Immature natural killer cell (primary cell): ENCODE measurements at regions not wholly inside any gene's neighbourhood (a gene's known extent, or its start where the extent isn't known, plus 50 kb on each side); places are given as distances from the start of the nearest gene placed in this dataset.
"Not testable (repeated sequence)": the region's sequence is repeated elsewhere in the genome, so short reads cannot be mapped to it uniquely, and the experiment has no call there.

Experiments used
- DNase-seq, 3 donors: peaks; one replicate each; pipeline ENCODE4 v3.0.0; 2022; ENCODE audit warnings: mixed read lengths in 1 of 3
- H3K27ac Mint-ChIP-seq, 6 donors: one replicate each; pipeline ENCODE4 v1.8.0; 2020; ENCODE audit warnings: mixed read lengths in 6 of 6, mild to moderate bottlenecking in 5 of 6, inconsistent platforms in 4 of 6, moderate library complexity in 3 of 6
- H3K27me3 Mint-ChIP-seq, 3 donors: one replicate each; pipeline ENCODE4 v1.8.0; 2020 to 2021; ENCODE audit warnings: low read depth in 3 of 3, mild to moderate bottlenecking in 3 of 3, mixed read lengths in 3 of 3, moderate library complexity in 3 of 3, inconsistent platforms in 1 of 3
- H3K36me3 Mint-ChIP-seq, 3 donors: one replicate each; pipeline ENCODE4 v1.8.0; 2020; ENCODE audit warnings: mixed read lengths in 3 of 3, inconsistent platforms in 2 of 3, mild to moderate bottlenecking in 2 of 3
- H3K4me1 Mint-ChIP-seq, 2 donors: one replicate each; pipeline ENCODE4 v1.8.0; 2020; ENCODE audit warnings: inconsistent platforms in 2 of 2, mild to moderate bottlenecking in 2 of 2, mixed read lengths in 2 of 2, moderate library complexity in 1 of 2
- H3K4me3 Mint-ChIP-seq, 5 donors: one replicate each; pipeline ENCODE4 v1.8.0; 2020; ENCODE audit warnings: mild to moderate bottlenecking in 5 of 5, mixed read lengths in 5 of 5, inconsistent platforms in 3 of 5, moderate library complexity in 3 of 5
- H3K9me3 Mint-ChIP-seq, 6 donors: one replicate each; pipeline ENCODE4 v1.8.0; 2020; ENCODE audit warnings: mild to moderate bottlenecking in 6 of 6, mixed read lengths in 6 of 6, inconsistent platforms in 4 of 6, moderate library complexity in 3 of 6

DNA sequence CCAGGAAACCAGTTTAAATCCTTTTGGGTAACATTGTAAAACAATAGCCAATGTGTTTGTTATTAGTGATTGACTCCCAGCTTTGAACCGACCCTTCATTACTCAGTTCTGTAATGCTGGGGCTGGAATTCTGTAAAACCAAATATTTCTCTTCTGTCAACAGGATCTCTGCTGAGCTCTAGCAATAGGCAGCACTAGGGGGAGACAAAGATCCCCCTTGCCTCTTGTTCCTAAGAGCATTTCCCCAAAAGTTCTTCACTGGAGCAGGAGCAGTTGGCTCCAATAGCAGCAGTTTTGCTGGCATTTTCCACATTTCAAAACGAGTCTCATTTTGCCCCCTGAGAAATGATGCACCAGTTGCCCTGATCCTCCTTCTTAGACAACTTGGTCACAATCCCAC is 1671.1 kb downstream of the MRPL39 start:
- H3K27ac Mint-ChIP-seq, result no peak overlapping the region

DNA sequence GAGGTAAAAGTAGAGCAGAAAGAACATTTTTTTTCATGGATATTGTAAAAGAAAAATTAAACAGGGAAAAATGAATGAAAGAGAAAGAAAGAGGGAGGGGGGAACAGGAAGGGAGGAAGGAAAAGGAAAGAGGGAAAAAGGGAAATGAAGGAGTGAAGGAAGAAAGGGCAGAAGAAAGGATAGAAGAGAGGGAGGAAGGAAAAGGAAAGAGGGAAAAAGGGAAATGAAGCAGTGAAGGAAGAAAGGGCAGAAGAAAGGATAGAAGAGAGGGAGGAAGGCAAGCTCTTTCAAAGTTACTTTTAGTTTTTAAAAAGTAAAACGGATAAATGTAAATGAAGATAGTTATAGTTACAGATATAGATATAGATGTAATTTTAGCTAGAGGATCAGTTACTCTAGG is 1676.7 kb downstream of the MRPL39 start:
- Mint-ChIP-seq H3K9me3 (peaks cover 0 to 8% (median 0%) of the 10 kb centered on the region in 6 donors), H3K36me3 (no peaks in the 10 kb centered on the region), H3K27me3 (no peaks in the 10 kb centered on the region), H3K4me3 (no peak overlapping the region), H3K27ac (no peak overlapping the region), H3K4me1 (no peaks in the 10 kb centered on the region)
- DNase-seq, result no peak

More for the DNA sequence above, 1671.1 kb downstream of the MRPL39 start:
- peaks cover 0 to 14% (median 0%) of the 10 kb centered on the region in 6 donors for H3K9me3 Mint-ChIP-seq
- peaks cover 0 to 4% of the 10 kb centered on the region in 2 donors for H3K4me1 Mint-ChIP-seq
- no peaks in the 10 kb centered on the region for H3K36me3 Mint-ChIP-seq
- no peak for DNase-seq
- H3K4me3 Mint-ChIP-seq, result no peak overlapping the region
- H3K27me3 Mint-ChIP-seq, result no peaks in the 10 kb centered on the region

DNA sequence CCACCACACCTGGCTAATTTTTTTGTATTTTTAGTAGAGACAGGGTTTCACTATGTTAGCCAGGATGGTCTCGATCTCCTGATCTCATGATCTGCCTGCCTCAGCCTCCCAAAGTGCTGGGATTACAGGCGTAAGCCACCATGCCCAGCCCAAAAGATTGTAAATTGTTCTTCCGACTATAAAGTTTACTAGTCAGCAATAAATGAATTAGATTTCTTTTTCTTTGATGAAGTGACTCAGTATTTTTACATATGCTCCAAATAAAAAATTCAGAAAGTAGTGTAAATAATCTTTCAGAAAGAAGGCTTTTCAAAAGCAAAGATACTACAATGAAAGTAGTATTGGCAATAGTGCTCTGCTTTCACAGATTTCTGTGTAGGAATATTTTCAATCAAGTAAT is 1680.9 kb downstream of the MRPL39 start:
- not testable (repeated sequence) for H3K4me3 Mint-ChIP-seq, H3K27ac Mint-ChIP-seq, H3K9me3 Mint-ChIP-seq, H3K36me3 Mint-ChIP-seq, H3K27me3 Mint-ChIP-seq, DNase-seq
- peaks cover 10 to 11% of the 10 kb centered on the region in 2 donors for H3K4me1 Mint-ChIP-seq

DNA sequence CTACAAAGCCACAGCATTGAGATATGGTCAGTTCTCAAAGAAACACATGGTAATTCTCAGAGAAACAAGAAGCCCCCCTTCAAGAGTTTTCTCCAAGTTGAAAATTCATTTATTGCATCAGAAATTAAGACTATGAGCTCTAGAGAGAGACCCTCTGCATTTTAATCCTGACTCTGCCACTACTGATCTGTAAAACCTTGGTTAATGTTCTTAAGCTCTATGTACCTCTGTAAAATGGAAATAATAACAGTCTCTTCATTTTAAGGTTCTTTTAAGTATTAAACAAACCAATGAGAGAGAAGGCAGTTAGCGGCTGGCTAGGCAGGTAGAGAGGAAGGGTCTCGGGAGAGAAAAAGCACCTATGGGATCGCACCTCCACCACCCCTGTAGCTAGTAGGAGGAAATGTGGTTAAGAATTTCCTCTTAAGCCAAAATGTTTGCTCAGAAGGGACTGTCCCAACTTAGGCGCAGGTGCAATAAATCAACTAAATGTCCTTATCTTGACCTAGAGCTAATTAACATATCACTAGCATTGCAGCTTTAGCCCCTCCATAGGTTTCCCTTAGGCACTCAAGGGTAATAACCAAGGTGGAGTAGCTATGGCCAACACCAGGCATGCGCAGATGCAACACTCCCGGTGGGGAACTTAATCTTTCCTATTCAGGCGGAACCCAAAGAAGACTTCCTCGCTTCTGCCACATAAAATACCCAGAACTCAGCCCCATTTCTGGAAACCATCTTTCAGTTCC is 1685.4 kb downstream of the MRPL39 start:
- DNase-seq, result peak in 2 of 3 donors; percentile 3 to 15
- H3K4me3 Mint-ChIP-seq, result peak overlapping the region; percentile 9 to 58 (median 33)
- H3K4me1 Mint-ChIP-seq, result peaks cover 11 to 15% of the 10 kb centered on the region in 2 donors
- H3K27me3 Mint-ChIP-seq, result peaks cover 0 to 13% (median 2%) of the 10 kb centered on the region in 3 donors
- no peak overlapping the region for H3K27ac Mint-ChIP-seq
- peaks cover 0 to 9% (median 0%) of the 10 kb centered on the region in 6 donors for H3K9me3 Mint-ChIP-seq
- H3K36me3 Mint-ChIP-seq, result no peaks in the 10 kb centered on the region

DNA sequence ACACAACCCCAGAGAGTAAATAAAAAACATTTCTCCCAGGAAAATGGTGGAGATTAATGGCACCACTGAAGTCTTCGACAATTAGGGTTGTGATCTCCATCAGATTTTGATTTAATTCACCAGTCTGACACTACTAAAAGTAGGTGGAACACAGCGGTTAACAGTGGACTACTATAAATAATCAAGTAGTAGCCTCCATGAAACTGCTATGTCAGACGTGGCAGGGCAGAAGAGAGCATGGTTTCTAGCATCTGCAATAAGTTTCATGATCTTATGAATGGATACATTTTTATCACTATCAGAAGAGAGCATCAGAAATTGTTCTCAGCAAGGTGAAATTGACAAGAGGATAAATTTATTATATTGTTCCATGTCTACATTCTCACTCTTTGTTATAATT is 1706.6 kb downstream of the MRPL39 start:
- H3K27ac Mint-ChIP-seq, result no peak overlapping the region
- peaks cover 0 to 6% (median 0%) of the 10 kb centered on the region in 3 donors for H3K36me3 Mint-ChIP-seq
- no peaks in the 10 kb centered on the region for H3K4me1 Mint-ChIP-seq
- no peak overlapping the region for H3K4me3 Mint-ChIP-seq
- H3K27me3 Mint-ChIP-seq, result peaks cover 0 to 1% (median 0%) of the 10 kb centered on the region in 3 donors
- DNase-seq, result no peak
- peaks cover 0 to 7% (median 5%) of the 10 kb centered on the region in 6 donors for H3K9me3 Mint-ChIP-seq

DNA sequence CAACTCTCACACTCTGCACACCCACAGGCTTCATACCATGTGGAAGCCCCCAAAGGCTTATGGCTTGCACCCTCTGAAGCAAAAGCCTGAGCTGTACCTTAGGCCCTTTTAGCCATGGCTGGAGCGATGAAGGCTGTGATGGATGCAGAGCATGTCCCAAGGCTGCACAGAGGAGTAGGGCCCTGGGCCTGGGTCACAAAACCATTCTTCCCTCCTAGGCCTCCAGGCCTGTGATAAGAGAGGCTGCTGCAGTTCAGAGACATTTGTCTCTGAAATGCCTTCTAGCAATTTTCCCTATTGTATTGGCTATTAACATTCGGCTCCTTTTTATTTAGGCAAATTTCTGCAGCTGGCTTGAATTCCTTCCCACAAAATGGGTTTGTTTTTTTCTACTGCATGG is 1707.7 kb downstream of the MRPL39 start:
- Mint-ChIP-seq H3K27me3 (peaks cover 0 to 1% (median 0%) of the 10 kb centered on the region in 3 donors), H3K4me1 (no peaks in the 10 kb centered on the region), H3K27ac (no peak overlapping the region), H3K9me3 (peaks cover 0 to 10% (median 4%) of the 10 kb centered on the region in 6 donors), H3K4me3 (no peak overlapping the region), H3K36me3 (peaks cover 0 to 6% (median 0%) of the 10 kb centered on the region in 3 donors)
- no peak for DNase-seq

DNA sequence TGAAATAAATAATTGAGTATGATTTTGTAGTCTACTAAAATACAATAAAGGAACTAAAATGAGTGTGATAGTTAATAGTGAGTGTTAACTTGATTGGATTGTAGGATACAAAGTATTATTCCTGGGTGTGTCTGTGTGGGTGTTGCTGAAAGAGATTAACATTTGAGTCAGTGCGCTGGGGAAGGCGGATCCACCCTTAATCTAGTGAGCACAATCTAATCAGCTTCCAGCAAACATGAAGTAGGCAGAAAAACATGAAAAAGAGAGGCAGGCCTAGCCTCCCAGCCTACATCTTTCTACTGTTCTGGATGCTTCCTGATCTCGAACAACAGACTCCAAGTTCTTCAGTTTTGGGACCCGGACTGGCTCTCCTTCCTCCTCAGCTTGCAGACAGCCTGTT is 1716.6 kb downstream of the MRPL39 start:
- Mint-ChIP-seq H3K27me3 (peaks cover 0 to 3% (median 0%) of the 10 kb centered on the region in 3 donors), H3K4me1 (peaks cover 14 to 25% of the 10 kb centered on the region in 2 donors), H3K36me3 (peaks cover 0 to 4% (median 0%) of the 10 kb centered on the region in 3 donors), H3K4me3 (no peak overlapping the region), H3K9me3 (peaks cover 0 to 11% (median 0%) of the 10 kb centered on the region in 6 donors), H3K27ac (no peak overlapping the region)
- no peak for DNase-seq

DNA sequence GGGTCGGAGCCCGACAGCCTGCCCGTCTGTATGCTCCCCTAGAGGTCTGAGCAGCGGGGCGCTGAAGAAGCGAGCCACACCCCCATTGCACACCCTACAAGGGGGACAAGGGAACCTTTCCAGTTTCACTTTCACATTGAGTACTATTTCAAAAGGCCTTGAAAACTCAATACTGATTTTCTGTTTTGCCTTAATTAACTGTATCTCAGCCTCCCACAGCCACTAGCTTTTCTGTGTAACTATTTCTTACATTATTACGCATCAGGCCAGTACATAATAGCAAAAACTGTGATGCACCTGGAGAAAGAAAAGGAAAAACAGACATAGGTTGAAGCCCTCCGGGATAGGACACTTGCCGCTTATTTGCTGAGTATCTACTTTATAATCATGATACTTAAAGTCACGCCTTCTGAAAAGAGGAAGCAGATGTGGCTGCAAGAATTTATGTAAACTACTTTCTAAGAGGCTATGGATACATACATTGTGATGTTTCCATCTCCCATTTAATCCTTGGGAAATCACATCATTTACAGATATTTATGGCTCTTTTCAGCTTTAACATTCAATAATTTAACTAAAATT is 1719.5 kb downstream of the MRPL39 start:
- Mint-ChIP-seq H3K9me3 (peaks cover 0 to 6% (median under 1%) of the 10 kb centered on the region in 6 donors), H3K27ac (peak overlapping the region; percentile 65 to 94 (median 88)), H3K36me3 (peaks cover 0 to 4% (median 0%) of the 10 kb centered on the region in 3 donors), H3K4me1 (peaks cover 14 to 25% of the 10 kb centered on the region in 2 donors), H3K4me3 (peak overlapping the region; percentile 80 to 91 (median 85)), H3K27me3 (peaks cover 0 to 2% (median 0%) of the 10 kb centered on the region in 3 donors)
- peak; percentile 35 to 50 (median 50) for DNase-seq

DNA sequence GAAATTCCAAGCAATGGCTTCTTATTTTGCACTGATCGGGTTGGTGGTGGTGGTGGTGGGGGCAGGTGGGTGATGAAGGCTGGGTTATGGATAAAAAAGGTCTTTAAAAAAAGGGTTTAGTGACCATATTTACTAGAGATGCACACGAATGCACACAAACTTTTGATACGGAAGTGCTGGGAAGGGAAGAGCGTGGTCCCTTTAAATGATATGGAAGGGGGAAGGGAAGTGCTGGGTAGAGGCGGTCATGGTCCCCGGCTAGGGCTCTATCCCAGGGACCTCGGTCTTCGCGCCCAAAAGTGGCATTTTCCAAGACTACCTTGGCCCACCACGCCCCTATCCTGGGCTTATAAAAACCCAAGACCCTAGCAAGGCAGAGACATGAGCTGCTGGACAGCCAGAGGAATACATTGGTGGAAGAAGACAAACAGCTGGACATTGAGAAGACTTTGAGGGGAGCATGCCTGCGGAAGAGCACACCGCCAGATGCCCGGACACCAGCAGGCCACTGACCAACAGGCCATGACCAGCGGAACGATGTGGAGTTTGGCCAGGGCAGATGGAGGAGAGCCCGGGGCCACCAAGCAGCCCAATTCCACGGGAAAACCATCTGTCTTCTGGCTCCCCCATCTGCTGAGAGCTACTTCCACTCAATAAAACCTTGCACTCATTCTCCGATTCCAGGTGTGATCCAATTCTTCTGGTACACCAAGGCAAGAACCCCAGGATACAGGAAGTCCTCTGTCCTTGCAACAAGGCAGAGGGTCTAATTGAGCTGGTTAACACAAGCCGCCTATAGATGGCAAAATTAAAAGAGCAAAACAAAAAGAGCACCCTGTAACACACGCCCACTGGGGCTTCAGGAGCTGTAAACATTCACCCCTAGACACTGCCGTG is 1720.2 kb downstream of the MRPL39 start:
- Mint-ChIP-seq H3K27me3 (peaks cover 0 to 2% (median 0%) of the 10 kb centered on the region in 3 donors), H3K36me3 (peaks cover 0 to 4% (median 0%) of the 10 kb centered on the region in 3 donors), H3K9me3 (peaks cover 0 to 6% (median under 1%) of the 10 kb centered on the region in 6 donors), H3K4me3 (peak overlapping the region; percentile 80 to 91 (median 85)), H3K4me1 (peaks cover 14 to 25% of the 10 kb centered on the region in 2 donors), H3K27ac (peak overlapping the region; percentile 28 to 94 (median 88))
- no peak for DNase-seq

DNA sequence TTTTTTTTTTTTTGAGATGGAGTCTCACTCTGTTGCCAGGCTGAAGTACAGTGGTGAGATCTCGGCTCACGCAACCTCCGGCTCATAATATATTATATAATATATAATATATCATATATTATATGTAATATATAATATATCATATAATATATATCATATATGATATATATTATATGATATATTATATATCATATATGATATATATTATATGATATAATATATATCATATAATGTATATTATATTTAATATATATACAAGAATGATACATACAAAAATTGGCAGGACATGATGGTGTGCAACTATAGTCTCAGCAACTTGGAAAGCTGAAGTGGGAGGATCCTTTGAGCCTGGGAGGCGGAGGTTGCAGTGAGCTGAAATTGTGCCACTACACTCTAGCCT is 1725.5 kb downstream of the MRPL39 start:
- Mint-ChIP-seq H3K9me3 (peaks cover 0 to 3% (median 0%) of the 10 kb centered on the region in 6 donors), H3K4me3 (no peak overlapping the region), H3K4me1 (peaks cover 0 to 3% of the 10 kb centered on the region in 2 donors), H3K36me3 (no peaks in the 10 kb centered on the region), H3K27me3 (no peaks in the 10 kb centered on the region), H3K27ac (no peak overlapping the region)
- no peak for DNase-seq

DNA sequence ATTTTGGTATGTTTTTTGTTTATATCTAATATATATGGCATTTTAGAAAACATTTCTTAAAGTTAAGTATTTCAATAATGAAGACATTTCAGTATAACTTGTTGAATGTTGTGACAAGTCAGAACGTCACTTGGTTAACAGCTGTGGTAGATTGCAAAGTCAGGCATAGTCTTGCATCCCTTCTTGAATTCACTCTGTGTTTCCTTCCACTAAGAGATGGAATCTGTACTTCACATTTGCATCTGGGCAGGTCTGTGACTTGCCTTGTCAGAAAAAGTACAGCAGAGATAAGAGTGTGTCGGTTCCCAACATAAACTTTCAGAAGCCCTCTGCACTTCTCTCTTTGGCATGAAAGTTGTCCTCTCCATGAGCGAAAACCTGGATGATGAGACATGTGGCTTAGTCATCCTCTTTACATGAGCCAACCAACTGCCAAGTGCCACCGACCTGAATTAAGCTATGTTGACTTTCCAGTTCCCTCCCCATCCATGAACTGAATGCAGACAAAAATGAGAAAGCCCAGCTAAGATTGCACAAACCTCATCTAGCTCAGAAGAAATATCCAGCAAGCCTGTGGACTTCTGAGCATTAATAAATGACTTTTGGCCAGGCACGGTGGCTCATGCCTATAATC is 1730.2 kb downstream of the MRPL39 start:
- Mint-ChIP-seq H3K36me3 (no peaks in the 10 kb centered on the region), H3K27ac (no peak overlapping the region), H3K27me3 (no peaks in the 10 kb centered on the region), H3K4me1 (no peaks in the 10 kb centered on the region), H3K9me3 (no peaks in the 10 kb centered on the region), H3K4me3 (no peak overlapping the region)
- DNase-seq, result no peak

DNA sequence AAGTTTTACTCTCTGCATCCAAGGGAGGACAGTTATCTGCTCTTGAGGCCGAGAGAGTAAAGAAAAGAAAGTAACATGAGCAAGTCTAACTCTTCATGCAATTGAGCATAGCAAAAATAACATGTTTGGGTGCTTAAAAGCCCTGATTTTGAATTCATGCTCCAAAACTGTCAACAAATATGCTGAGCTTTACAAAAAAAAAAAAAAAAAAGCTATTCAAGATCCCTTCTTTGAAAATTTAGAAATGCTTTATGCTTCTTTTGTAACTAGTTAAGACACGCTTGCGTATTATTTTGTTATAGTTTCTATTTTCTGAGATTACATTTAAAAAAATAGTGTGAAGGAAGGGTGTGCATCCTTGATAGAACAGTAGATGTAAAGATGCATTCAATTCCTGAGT is 1733.0 kb downstream of the MRPL39 start:
- Mint-ChIP-seq H3K4me3 (no peak overlapping the region), H3K27me3 (no peaks in the 10 kb centered on the region), H3K27ac (no peak overlapping the region), H3K4me1 (no peaks in the 10 kb centered on the region), H3K36me3 (no peaks in the 10 kb centered on the region), H3K9me3 (peaks cover 0 to 2% (median 0%) of the 10 kb centered on the region in 6 donors)
- no peak for DNase-seq

DNA sequence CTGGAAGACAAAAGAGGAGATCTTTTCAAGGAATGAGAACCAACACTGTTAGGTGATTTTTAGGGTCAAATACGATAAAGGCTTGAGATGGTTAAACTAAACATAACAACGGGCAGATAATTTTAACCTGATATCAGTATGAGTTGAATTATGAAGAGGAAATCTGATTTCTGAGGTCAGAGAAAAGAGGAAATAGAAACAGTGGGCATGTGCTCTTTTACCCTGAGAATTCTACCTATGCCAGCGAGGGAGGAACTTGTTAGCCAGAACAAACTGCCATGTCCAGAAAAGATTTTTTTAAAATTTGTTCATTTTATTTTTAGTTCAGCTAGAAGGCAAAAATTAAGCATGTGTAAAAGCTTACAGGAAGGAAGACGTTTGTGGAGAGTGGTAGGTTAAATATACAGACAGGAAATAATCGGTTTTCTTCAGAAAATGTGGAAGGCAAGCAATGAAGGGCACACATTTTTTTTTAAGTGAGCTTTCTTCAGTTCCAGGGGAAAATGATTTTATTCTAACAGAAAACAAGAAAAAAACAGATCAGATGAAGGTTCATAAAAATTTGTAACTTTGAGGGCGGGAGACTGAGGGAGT is 1745.3 kb downstream of the MRPL39 start:
- peak overlapping the region; percentile 6 to 68 (median 54) for H3K4me3 Mint-ChIP-seq
- H3K4me1 Mint-ChIP-seq, result peaks cover 47 to 67% of the 10 kb centered on the region in 2 donors
- H3K9me3 Mint-ChIP-seq, result peaks cover 0 to 2% (median 0%) of the 10 kb centered on the region in 6 donors
- H3K27me3 Mint-ChIP-seq, result peaks cover 0 to 4% (median 0%) of the 10 kb centered on the region in 3 donors
- DNase-seq, result no peak
- no peaks in the 10 kb centered on the region for H3K36me3 Mint-ChIP-seq
- peak overlapping the region; percentile 11 to 87 (median 32) for H3K27ac Mint-ChIP-seq
